Spleen (tissue), 7 donors: ENCODE measurements at regions not wholly inside any gene's neighbourhood (a gene's known extent, or its start where the extent isn't known, plus 50 kb on each side); places are given as distances from the start of the nearest gene placed in this dataset.

Source experiments
- CTCF ChIP-seq, 11 experiments: fragments of 200-600 bp in 7 of 11; fragments of 450-650 bp in 4 of 11; sonication (generic) in 4 of 11; IDR thresholded peaks in 8 of 11; conservative IDR thresholded peaks in 3 of 11; 1 replicate in 7 of 11; 2 replicates in 4 of 11; pipeline versions ENCODE4 v1.4.0 to v1.8.0; 2016 to 2021; ENCODE audit warnings: antibody characterized with exemption in 11 of 11, inconsistent platforms in 4 of 11, mild to moderate bottlenecking in 1 of 11
- POLR2A ChIP-seq, 3 donors: fragments of 450-650 bp; IDR thresholded peaks; one replicate each; pipeline ENCODE4 v1.5.1; 2017; ENCODE audit warnings: antibody characterized with exemption in 3 of 3, mild to moderate bottlenecking in 1 of 3
- donor health status: DM: no; HTN: no; CAD: no; lungs with moderate emphysema.
- donor health status: DM: no; HTN: no; CAD: no.
- donor health status: DM: no; HTN: no; CAD: no.

GRCh38 chr7:35359423-35359822, 105.5 kb upstream of the TBX20 start:
- no peak for TF ChIP-seq CTCF (IDR thresholded peaks at IDR 0.05 in 8 of 11, conservative IDR thresholded peaks at IDR 0.05 in 3 of 11)
- no peak for TF ChIP-seq POLR2A (IDR thresholded peaks at IDR 0.05)
